A673 (cell line): ENCODE measurements at regions not wholly inside any gene's neighbourhood (a gene's known extent, or its start where the extent isn't known, plus 50 kb on each side); places are given as distances from the start of the nearest gene placed in this dataset.

Experiments used
- BruUV-seq: library from RNA; stranded (reverse); fragments of 400-500 nt; replicated peaks from 2 replicates; lab custom pipeline; 2021; lab: Mats Ljungman, UMichigan
- CTCF ChIA-PET: fragments of 300-600 bp; sonication (Branson Sonifier 250); formaldehyde crosslinking; loops from one replicate; lab custom pipeline; 2022; ENCODE audit warnings: antibody characterized with exemption; lab: Charles Lee
- POLR2A ChIA-PET: fragments of 300-600 bp; sonication (Branson Sonifier 250); formaldehyde crosslinking; loops from one replicate; lab custom pipeline; 2022; ENCODE audit warnings: antibody characterized with exemption; ENCODE audit not compliant: low non-redundant PET; lab: Charles Lee
- DNase-seq: peaks from one replicate; pipeline ENCODE4 v3.0.0-alpha.2; 2015; ENCODE audit warnings: low spot score
- H3K27ac ChIP-seq: fragments of 200-600 bp; sonication (generic); 2 replicates; pipeline ENCODE4 v1.5.1; 2016; ENCODE audit warnings: mixed run types, low read depth, mild to moderate bottlenecking, mixed read lengths, antibody characterized with exemption, low read length; ENCODE audit not compliant: poor library complexity, severe bottlenecking
- H3K27me3 ChIP-seq: fragments of 200-600 bp; sonication (generic); replicated peaks from 2 replicates; pipeline ENCODE4 v1.6.1; 2017; ENCODE audit warnings: mixed run types, low read depth, mild to moderate bottlenecking, mixed read lengths, antibody characterized with exemption, low read length; ENCODE audit not compliant: insufficient read depth, poor library complexity
- H3K36me3 ChIP-seq: fragments of 200-600 bp; sonication (generic); 2 replicates; pipeline ENCODE4 v1.6.1; 2016; ENCODE audit warnings: mixed run types, mild to moderate bottlenecking, mixed read lengths, antibody characterized with exemption, low read length; ENCODE audit not compliant: insufficient read depth, poor library complexity, severe bottlenecking
- H3K4me1 ChIP-seq: fragments of 200-600 bp; sonication (generic); 2 replicates; pipeline ENCODE4 v1.6.1; 2017; ENCODE audit warnings: mixed run types, mild to moderate bottlenecking, mixed read lengths, antibody characterized with exemption, low read length; ENCODE audit not compliant: insufficient read depth, poor library complexity, severe bottlenecking
- H3K4me3 ChIP-seq: fragments of 200-600 bp; sonication (generic); 2 replicates; pipeline ENCODE4 v1.5.1; 2016; ENCODE audit warnings: low read depth, mixed run types, mild to moderate bottlenecking, mixed read lengths, low read length; ENCODE audit not compliant: poor library complexity, severe bottlenecking
- H3K9me3 ChIP-seq: fragments of 200-600 bp; sonication (generic); 2 replicates; pipeline ENCODE4 v1.6.1; 2016; ENCODE audit warnings: mixed run types, low read depth, mild to moderate bottlenecking, mixed read lengths, antibody characterized with exemption, low read length; ENCODE audit not compliant: poor library complexity, severe bottlenecking
- EZH2 ChIP-seq: fragments of 200-600 bp; sonication (generic); IDR thresholded peaks from 2 replicates; pipeline ENCODE4 v1.6.1; 2017; ENCODE audit warnings: borderline replicate concordance, low read depth, mild to moderate bottlenecking, mixed read lengths, antibody characterized with exemption, low read length; ENCODE audit not compliant: poor library complexity, severe bottlenecking
- intact Hi-C: fragments of 100-400 bp; cut with micrococcal nuclease; formaldehyde crosslinking; loops from one replicate; pipeline ENCODE4 v1.10.0; 2022; ENCODE audit not compliant: unreplicated experiment
- TF ChIP-seq, protein P1 (sequence below): fragments of 300-800, 200-600 bp; sonication (generic); conservative IDR thresholded peaks from 2 replicates; pipeline ENCODE4 v1.5.1; 2017; ENCODE audit warnings: low read depth, mild to moderate bottlenecking, antibody characterized with exemption, low read length, moderate library complexity, mixed read lengths

- no TSS peak for BruUV-seq
- H3K4me1 ChIP-seq = no peaks in the 10 kb centered on the region
- H3K27me3 ChIP-seq = peaks cover 43% of the 10 kb centered on the region
- no peaks in the 10 kb centered on the region for H3K36me3 ChIP-seq
- DNase-seq = no peak
- intact Hi-C loops = no loop called here
- H3K27ac ChIP-seq = no peak overlapping the region
- no peak overlapping the region for H3K4me3 ChIP-seq
- CTCF ChIA-PET = no interaction called here
- TF ChIP-seq, protein P1, sequence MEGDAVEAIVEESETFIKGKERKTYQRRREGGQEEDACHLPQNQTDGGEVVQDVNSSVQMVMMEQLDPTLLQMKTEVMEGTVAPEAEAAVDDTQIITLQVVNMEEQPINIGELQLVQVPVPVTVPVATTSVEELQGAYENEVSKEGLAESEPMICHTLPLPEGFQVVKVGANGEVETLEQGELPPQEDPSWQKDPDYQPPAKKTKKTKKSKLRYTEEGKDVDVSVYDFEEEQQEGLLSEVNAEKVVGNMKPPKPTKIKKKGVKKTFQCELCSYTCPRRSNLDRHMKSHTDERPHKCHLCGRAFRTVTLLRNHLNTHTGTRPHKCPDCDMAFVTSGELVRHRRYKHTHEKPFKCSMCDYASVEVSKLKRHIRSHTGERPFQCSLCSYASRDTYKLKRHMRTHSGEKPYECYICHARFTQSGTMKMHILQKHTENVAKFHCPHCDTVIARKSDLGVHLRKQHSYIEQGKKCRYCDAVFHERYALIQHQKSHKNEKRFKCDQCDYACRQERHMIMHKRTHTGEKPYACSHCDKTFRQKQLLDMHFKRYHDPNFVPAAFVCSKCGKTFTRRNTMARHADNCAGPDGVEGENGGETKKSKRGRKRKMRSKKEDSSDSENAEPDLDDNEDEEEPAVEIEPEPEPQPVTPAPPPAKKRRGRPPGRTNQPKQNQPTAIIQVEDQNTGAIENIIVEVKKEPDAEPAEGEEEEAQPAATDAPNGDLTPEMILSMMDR = no peak
- no peak for TF ChIP-seq EZH2
- POLR2A ChIA-PET = no interaction called here
- H3K9me3 ChIP-seq = no peaks in the 10 kb centered on the region
These were observed 338.1 kb upstream of the MSX2 start for GRCh38 chr5:174386306-174386705.

GRCh38 chr5:174386846-174387245 lies 337.5 kb upstream of the MSX2 start:
- CTCF ChIA-PET = no interaction called here
- no peaks in the 10 kb centered on the region for H3K4me1 ChIP-seq
- H3K4me3 ChIP-seq = no peak overlapping the region
- TF ChIP-seq, protein P1 = no peak
- DNase-seq = no peak
- POLR2A ChIA-PET = no interaction called here
- H3K27me3 ChIP-seq = peaks cover 44% of the 10 kb centered on the region
- H3K9me3 ChIP-seq = no peaks in the 10 kb centered on the region
- no peaks in the 10 kb centered on the region for H3K36me3 ChIP-seq
- intact Hi-C loops = no loop called here
- H3K27ac ChIP-seq = no peak overlapping the region
- no TSS peak for BruUV-seq

DNA sequence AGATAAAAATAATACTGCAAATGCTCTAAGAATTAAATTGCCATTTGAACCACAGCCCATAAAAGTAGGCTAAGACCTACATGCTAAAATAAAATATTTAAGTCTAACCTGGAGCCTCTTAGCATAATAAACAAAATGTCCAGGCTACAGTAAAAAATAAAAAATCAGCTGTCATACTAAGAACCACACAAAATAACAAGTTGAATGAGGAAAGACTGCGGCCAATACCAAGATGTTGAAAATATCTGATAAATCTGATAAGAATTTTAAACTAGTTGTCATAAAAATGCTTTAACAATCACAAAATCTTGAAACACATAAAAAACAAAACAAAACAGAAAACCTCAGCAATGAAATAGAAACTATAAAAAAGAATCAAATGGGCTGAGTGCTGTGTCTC lies 336.9 kb upstream of the MSX2 start:
- Histone ChIP-seq H3K36me3 (no peaks in the 10 kb centered on the region), H3K27me3 (peaks cover 50% of the 10 kb centered on the region), H3K27ac (no peak overlapping the region), H3K4me1 (no peaks in the 10 kb centered on the region), H3K4me3 (no peak overlapping the region), H3K9me3 (no peaks in the 10 kb centered on the region)
- intact Hi-C loops = no loop called here
- ChIA-PET CTCF (no interaction called here), POLR2A (no interaction called here)
- no TSS peak for BruUV-seq
- TF ChIP-seq, protein P1 = no peak
- TF ChIP-seq EZH2 = no peak
- no peak for DNase-seq
